Liver (tissue), 8 donors: ENCODE measurements at regions not wholly inside any gene's neighbourhood (a gene's known extent, or its start where the extent isn't known, plus 50 kb on each side); places are given as distances from the start of the nearest gene placed in this dataset.

Experiments used
- DNase-seq: peaks from one replicate; pipeline ENCODE4 v3.0.0-alpha.2; 2017; ENCODE audit warnings: low spot score
- H3K27ac ChIP-seq, 2 donors: one replicate each; pipeline ENCODE4 v1.7.0; 2013; ENCODE audit warnings: inconsistent platforms in 2 of 2, low read length in 2 of 2, control low read depth in 1 of 2, low read depth in 1 of 2, mild to moderate bottlenecking in 1 of 2
- H3K27me3 ChIP-seq, 4 donors: one replicate each; pipeline versions ENCODE4 v1.6.1 to v1.7.0; 2013; ENCODE audit warnings: low read length in 3 of 4, inconsistent platforms in 1 of 4, mild to moderate bottlenecking in 1 of 4, moderate library complexity in 1 of 4; ENCODE audit not compliant: control insufficient read depth in 4 of 4, insufficient read depth in 4 of 4
- H3K36me3 ChIP-seq, 4 donors: one replicate each; pipeline versions ENCODE4 v1.6.1 to v1.7.0; 2013; ENCODE audit warnings: low read length in 3 of 4, mild to moderate bottlenecking in 3 of 4, low read depth in 1 of 4, moderate library complexity in 1 of 4; ENCODE audit not compliant: control insufficient read depth in 4 of 4, insufficient read depth in 3 of 4
- H3K4me1 ChIP-seq, 4 donors: one replicate each; pipeline versions ENCODE4 v1.6.1 to v1.7.0; 2013; ENCODE audit warnings: low read length in 3 of 4, mild to moderate bottlenecking in 3 of 4, moderate library complexity in 1 of 4; ENCODE audit not compliant: control insufficient read depth in 4 of 4, insufficient read depth in 4 of 4
- H3K4me3 ChIP-seq, 3 donors: one replicate each; pipeline versions ENCODE4 v1.6.1 to v1.7.0; 2013; ENCODE audit warnings: low read length in 3 of 3, control low read depth in 1 of 3, low read depth in 1 of 3, mild to moderate bottlenecking in 1 of 3
- H3K9ac ChIP-seq, 2 donors: one replicate each; pipeline ENCODE4 v1.7.0; 2013; ENCODE audit warnings: low read length in 2 of 2, mild to moderate bottlenecking in 2 of 2, moderate library complexity in 2 of 2, control low read depth in 1 of 2, low read depth in 1 of 2
- H3K9me3 ChIP-seq, 4 donors: one replicate each; pipeline versions ENCODE4 v1.6.1 to v1.7.0; 2013; ENCODE audit warnings: low read length in 3 of 4; ENCODE audit not compliant: control insufficient read depth in 4 of 4
- ATF3 ChIP-seq: IDR thresholded peaks from 2 replicates; pipeline ENCODE4 v1.6.1; 2016; ENCODE audit warnings: antibody characterized with exemption
- CTCF ChIP-seq: fragments of 150-350 bp; IDR thresholded peaks from 2 replicates; pipeline ENCODE4 v1.5.1; 2017; ENCODE audit warnings: improper control_type of control experiment, low read depth, low read length; ENCODE audit not compliant: missing input control
- EGR1 ChIP-seq, 2 donors: IDR thresholded peaks; 2 replicates each; pipeline ENCODE4 v1.6.1; 2016 to 2018; ENCODE audit warnings: antibody characterized with exemption in 2 of 2, low read depth in 2 of 2
- FOXA1 ChIP-seq: IDR thresholded peaks from 2 replicates; pipeline ENCODE4 v1.6.1; 2016; ENCODE audit warnings: antibody characterized with exemption
- FOXA2 ChIP-seq: IDR thresholded peaks from 2 replicates; pipeline ENCODE4 v1.6.1; 2016; ENCODE audit warnings: antibody characterized with exemption
- GABPA ChIP-seq, 2 donors: IDR thresholded peaks in 1 of 2; conservative IDR thresholded peaks in 1 of 2; 2 replicates each; pipeline ENCODE4 v1.6.1; 2016; ENCODE audit warnings: antibody characterized with exemption in 2 of 2, mild to moderate bottlenecking in 1 of 2, moderate library complexity in 1 of 2
- HNF4A ChIP-seq, 2 donors: conservative IDR thresholded peaks; 2 replicates each; pipeline ENCODE4 v1.6.1; 2016; ENCODE audit warnings: antibody characterized with exemption in 2 of 2, mild to moderate bottlenecking in 2 of 2
- HNF4G ChIP-seq: IDR thresholded peaks from 2 replicates; pipeline ENCODE4 v1.6.1; 2016; ENCODE audit warnings: antibody characterized with exemption
- JUND ChIP-seq, 2 donors: IDR thresholded peaks; 2 replicates each; pipeline ENCODE4 v1.6.1; 2016; ENCODE audit warnings: antibody characterized with exemption in 2 of 2
- MAX ChIP-seq: IDR thresholded peaks from 2 replicates; pipeline ENCODE4 v1.6.1; 2016; ENCODE audit warnings: antibody characterized with exemption
- RAD21 ChIP-seq, 2 donors: IDR thresholded peaks; 2 replicates each; pipeline ENCODE4 v1.6.1; 2016; ENCODE audit warnings: antibody characterized with exemption in 2 of 2, mild to moderate bottlenecking in 2 of 2
- REST ChIP-seq: IDR thresholded peaks from 2 replicates; pipeline ENCODE4 v1.6.1; 2016; ENCODE audit warnings: antibody characterized with exemption, mild to moderate bottlenecking
- RXRA ChIP-seq, 2 donors: IDR thresholded peaks; 2 replicates each; pipeline ENCODE4 v1.6.1; 2017 to 2018; ENCODE audit warnings: antibody characterized with exemption in 2 of 2, mild to moderate bottlenecking in 1 of 2
- SP1 ChIP-seq: IDR thresholded peaks from 2 replicates; pipeline ENCODE4 v1.6.1; 2018; ENCODE audit warnings: antibody characterized with exemption, mild to moderate bottlenecking
- WGBS: extraction: QIAGEN DNeasy Blood & Tissue Kit; methylation state at CpG from one replicate; pipeline ENCODE4 v1.1.7; 2013; 5-methylcytosine and 5-hydroxymethylcytosine counted together
- donor health status: healthy.
- donor health status: healthy.
- donor health status: healthy.
- donor health status: healthy.
- donor health status: healthy.

DNA sequence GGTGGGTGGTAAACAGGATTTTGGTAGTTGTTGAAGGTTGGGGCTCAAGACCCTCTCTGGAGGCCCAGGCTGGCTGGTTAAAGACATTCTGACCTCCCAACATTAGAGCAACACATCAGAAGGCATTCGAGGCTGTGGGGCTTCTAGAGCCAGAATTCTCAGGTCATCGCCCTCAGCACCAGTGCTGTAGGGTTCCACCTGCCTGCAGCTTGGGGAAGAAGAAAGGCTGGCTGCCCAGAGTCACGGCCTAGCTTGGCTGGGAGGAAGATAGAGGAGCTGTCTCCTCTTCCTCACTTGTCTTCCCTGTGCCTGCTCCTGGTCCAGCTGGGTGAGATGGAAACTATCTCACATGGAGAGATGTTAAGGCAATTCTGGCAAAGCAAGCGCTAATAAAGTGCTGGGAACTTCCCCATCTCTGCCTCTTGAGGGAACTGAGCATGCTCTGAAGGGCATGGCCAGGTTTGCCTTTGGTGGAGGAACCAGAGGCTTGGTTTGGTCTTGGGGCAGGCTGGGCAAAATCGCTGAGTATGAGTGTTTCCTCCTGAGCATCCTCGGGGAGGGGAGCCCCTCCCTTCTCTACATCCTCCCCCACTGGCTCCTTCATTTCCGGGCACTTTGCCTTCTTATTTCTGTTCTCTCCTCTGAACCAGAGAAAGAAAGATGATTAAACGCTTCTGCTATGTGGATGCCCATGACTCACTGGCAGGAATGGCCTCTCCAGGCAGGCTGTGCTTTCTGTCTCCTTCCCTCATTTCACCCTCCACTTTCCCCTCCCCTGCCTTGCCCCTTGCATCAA lies 509.0 kb upstream of the PODXL start:
- Histone ChIP-seq H3K9me3 (no peaks in the 10 kb centered on the region), H3K4me3 (no peak overlapping the region), H3K36me3 (no peaks in the 10 kb centered on the region), H3K9ac (no peak overlapping the region), H3K27ac (no peak overlapping the region), H3K4me1 (no peaks in the 10 kb centered on the region), H3K27me3 (no peaks in the 10 kb centered on the region)
- TF ChIP-seq HNF4G: no peak
- TF ChIP-seq EGR1 (IDR thresholded peaks at IDR 0.05; ENCODE audit: low read depth in 2 of 2): no peak
- TF ChIP-seq GABPA (IDR thresholded peaks at IDR 0.05 in 1 of 2, conservative IDR thresholded peaks at IDR 0.05 in 1 of 2): no peak
- no peak for TF ChIP-seq JUND (IDR thresholded peaks at IDR 0.05)
- TF ChIP-seq HNF4A (conservative IDR thresholded peaks at IDR 0.05): no peak
- WGBS: 62% methylated on average over 8 of the region's 8 CpGs
- DNase-seq: no peak

- 65% methylated on average over 7 of the region's 7 CpGs for WGBS
- TF ChIP-seq HNF4G (no peak), SP1 (no peak), RXRA (IDR thresholded peaks at IDR 0.05) (no peak), JUND (IDR thresholded peaks at IDR 0.05) (no peak), HNF4A (conservative IDR thresholded peaks at IDR 0.05) (no peak), FOXA1 (no peak), REST (no peak), GABPA (IDR thresholded peaks at IDR 0.05 in 1 of 2, conservative IDR thresholded peaks at IDR 0.05 in 1 of 2) (no peak), CTCF (no peak)
Observed at GRCh38 chr7:132063800-132064199, 507.4 kb upstream of the PODXL start.

DNA sequence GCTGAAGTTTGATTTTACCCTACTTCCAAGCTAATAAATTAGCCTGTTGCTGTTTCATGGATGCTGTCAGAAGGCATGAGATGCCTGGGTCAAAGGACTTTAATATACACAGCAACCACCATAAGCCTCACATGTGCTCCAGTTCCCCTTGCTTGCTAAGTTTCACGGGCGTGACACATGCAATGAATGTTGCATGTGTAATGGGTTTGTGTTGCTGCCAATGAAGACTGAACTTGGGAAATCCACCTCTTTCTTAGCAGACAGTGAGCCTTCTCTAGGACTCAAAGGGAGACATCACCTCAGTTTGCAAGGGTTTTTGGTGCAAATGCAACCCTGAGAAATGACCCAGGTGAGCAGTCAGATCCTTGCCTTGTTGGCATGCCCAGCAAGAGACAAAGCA lies 505.5 kb upstream of the PODXL start:
- Histone ChIP-seq H3K27me3 (no peaks in the 10 kb centered on the region), H3K9me3 (no peaks in the 10 kb centered on the region), H3K4me1 (no peaks in the 10 kb centered on the region), H3K9ac (no peak overlapping the region), H3K4me3 (no peak overlapping the region), H3K36me3 (no peaks in the 10 kb centered on the region), H3K27ac (no peak overlapping the region)
- WGBS: 91% methylated on average over 2 of the region's 2 CpGs
- TF ChIP-seq REST (no peak), SP1 (no peak), RXRA (IDR thresholded peaks at IDR 0.05) (no peak), CTCF (no peak), FOXA2 (no peak), MAX (no peak), ATF3 (no peak), RAD21 (IDR thresholded peaks at IDR 0.05) (no peak)
- no peak for DNase-seq

More at GRCh38 chr7:132063800-132064199, 507.4 kb upstream of the PODXL start:
- Histone ChIP-seq H3K27me3 (no peaks in the 10 kb centered on the region), H3K4me3 (no peak overlapping the region), H3K36me3 (no peaks in the 10 kb centered on the region), H3K9ac (no peak overlapping the region), H3K27ac (no peak overlapping the region), H3K9me3 (no peaks in the 10 kb centered on the region), H3K4me1 (no peaks in the 10 kb centered on the region)
- DNase-seq: no peak
